IPS-20b (cell line): ENCODE measurements at regions not wholly inside any gene's neighbourhood (a gene's known extent, or its start where the extent isn't known, plus 50 kb on each side); places are given as distances from the start of the nearest gene placed in this dataset.

Source experiments
- H3K27ac ChIP-seq: one replicate; pipeline ENCODE4 v1.5.1; 2013; ENCODE audit warnings: low read length
- H3K27me3 ChIP-seq: 2 replicates; pipeline ENCODE4 v1.6.1; 2013; ENCODE audit warnings: mild to moderate bottlenecking, low read length, inconsistent platforms; ENCODE audit not compliant: insufficient read depth
- H3K36me3 ChIP-seq: 2 replicates; pipeline ENCODE4 v1.6.1; 2013; ENCODE audit warnings: low read depth, mild to moderate bottlenecking, inconsistent platforms, low read length, moderate library complexity; ENCODE audit not compliant: insufficient read depth
- H3K4me1 ChIP-seq: 2 replicates; pipeline ENCODE4 v1.6.1; 2013; ENCODE audit warnings: mild to moderate bottlenecking, control low read depth, inconsistent platforms, low read length, moderate library complexity; ENCODE audit not compliant: insufficient read depth
- H3K4me3 ChIP-seq: 2 replicates; pipeline ENCODE4 v1.5.1; 2013; ENCODE audit warnings: mild to moderate bottlenecking, low read length, inconsistent platforms
- H3K9ac ChIP-seq: 2 replicates; pipeline ENCODE4 v1.6.1; 2013; ENCODE audit warnings: low read depth, mild to moderate bottlenecking, inconsistent platforms, low read length, moderate library complexity
- H3K9me3 ChIP-seq: 2 replicates; pipeline ENCODE4 v1.6.1; 2013; ENCODE audit warnings: mild to moderate bottlenecking, low read depth, low read length, inconsistent platforms; ENCODE audit not compliant: insufficient read depth

- H3K9ac ChIP-seq: no peak overlapping the region
- H3K27ac ChIP-seq: no peak overlapping the region
- no peak overlapping the region for H3K4me3 ChIP-seq
Measured at GRCh38 chr18:60163622-60164021, 209.0 kb downstream of the MC4R start.

GRCh38 chr18:60162388-60162787 lies 210.2 kb downstream of the MC4R start:
- Histone ChIP-seq H3K4me3 (no peak overlapping the region), H3K9me3 (no peaks in the 10 kb centered on the region), H3K4me1 (no peaks in the 10 kb centered on the region), H3K36me3 (no peaks in the 10 kb centered on the region), H3K9ac (no peak overlapping the region), H3K27ac (no peak overlapping the region), H3K27me3 (no peaks in the 10 kb centered on the region)

More at GRCh38 chr18:60163622-60164021, 209.0 kb downstream of the MC4R start:
- no peaks in the 10 kb centered on the region for H3K9me3 ChIP-seq
- H3K36me3 ChIP-seq: no peaks in the 10 kb centered on the region
- no peaks in the 10 kb centered on the region for H3K4me1 ChIP-seq
- H3K27me3 ChIP-seq: no peaks in the 10 kb centered on the region

GRCh38 chr18:60157810-60158209 lies 214.8 kb downstream of the MC4R start:
- H3K9ac ChIP-seq: no peak overlapping the region
- H3K9me3 ChIP-seq: no peaks in the 10 kb centered on the region
- H3K4me3 ChIP-seq: no peak overlapping the region
- no peaks in the 10 kb centered on the region for H3K4me1 ChIP-seq
- H3K36me3 ChIP-seq: no peaks in the 10 kb centered on the region
- H3K27ac ChIP-seq: no peak overlapping the region
- no peaks in the 10 kb centered on the region for H3K27me3 ChIP-seq

- H3K36me3 ChIP-seq: no peaks in the 10 kb centered on the region
Measured at GRCh38 chr18:60153376-60153775, 219.2 kb downstream of the MC4R start.

GRCh38 chr18:60149316-60149715 lies 223.3 kb downstream of the MC4R start:
- H3K9me3 ChIP-seq: no peaks in the 10 kb centered on the region

More at GRCh38 chr18:60153376-60153775, 219.2 kb downstream of the MC4R start:
- Histone ChIP-seq H3K27me3 (no peaks in the 10 kb centered on the region), H3K4me1 (no peaks in the 10 kb centered on the region; the same call in 1 of the 2 replicates), H3K9ac (no peak overlapping the region), H3K9me3 (no peaks in the 10 kb centered on the region), H3K27ac (no peak overlapping the region), H3K4me3 (no peak overlapping the region)

GRCh38 chr18:60147323-60147722 lies 225.3 kb downstream of the MC4R start:
- H3K9me3 ChIP-seq: no peaks in the 10 kb centered on the region
- no peak overlapping the region for H3K27ac ChIP-seq
- no peak overlapping the region for H3K4me3 ChIP-seq
- H3K36me3 ChIP-seq: no peaks in the 10 kb centered on the region
- no peaks in the 10 kb centered on the region for H3K27me3 ChIP-seq
- no peaks in the 10 kb centered on the region; the same call in 1 of the 2 replicates for H3K4me1 ChIP-seq
- no peak overlapping the region for H3K9ac ChIP-seq

More at GRCh38 chr18:60149316-60149715, 223.3 kb downstream of the MC4R start:
- Histone ChIP-seq H3K4me1 (no peaks in the 10 kb centered on the region; the same call in 1 of the 2 replicates), H3K4me3 (no peak overlapping the region), H3K36me3 (no peaks in the 10 kb centered on the region), H3K9ac (no peak overlapping the region), H3K27me3 (no peaks in the 10 kb centered on the region), H3K27ac (no peak overlapping the region)

GRCh38 chr18:60146220-60146960 lies 226.2 kb downstream of the MC4R start:
- Histone ChIP-seq H3K27ac (no peak overlapping the region), H3K36me3 (no peaks in the 10 kb centered on the region), H3K9ac (no peak overlapping the region), H3K4me3 (no peak overlapping the region), H3K9me3 (no peaks in the 10 kb centered on the region), H3K27me3 (no peaks in the 10 kb centered on the region), H3K4me1 (no peaks in the 10 kb centered on the region; the same call in 1 of the 2 replicates)

GRCh38 chr18:60145776-60146175 lies 226.8 kb downstream of the MC4R start:
- Histone ChIP-seq H3K27me3 (no peaks in the 10 kb centered on the region), H3K9me3 (no peaks in the 10 kb centered on the region), H3K9ac (no peak overlapping the region), H3K27ac (no peak overlapping the region), H3K4me3 (no peak overlapping the region), H3K36me3 (no peaks in the 10 kb centered on the region), H3K4me1 (no peaks in the 10 kb centered on the region; the same call in 1 of the 2 replicates)

- H3K27ac ChIP-seq: no peak overlapping the region
- H3K9me3 ChIP-seq: no peaks in the 10 kb centered on the region
Measured at GRCh38 chr18:60134806-60135205, 235.0 kb downstream of the PMAIP1 start.

GRCh38 chr18:60130284-60130683 lies 230.5 kb downstream of the PMAIP1 start:
- Histone ChIP-seq H3K4me1 (no peaks in the 10 kb centered on the region), H3K9ac (no peak overlapping the region), H3K27me3 (no peaks in the 10 kb centered on the region), H3K27ac (no peak overlapping the region), H3K36me3 (no peaks in the 10 kb centered on the region), H3K4me3 (no peak overlapping the region), H3K9me3 (no peaks in the 10 kb centered on the region)

More at GRCh38 chr18:60134806-60135205, 235.0 kb downstream of the PMAIP1 start:
- no peak overlapping the region for H3K9ac ChIP-seq
- H3K27me3 ChIP-seq: no peaks in the 10 kb centered on the region
- no peaks in the 10 kb centered on the region for H3K36me3 ChIP-seq
- H3K4me3 ChIP-seq: no peak overlapping the region
- H3K4me1 ChIP-seq: no peaks in the 10 kb centered on the region

- no peaks in the 10 kb centered on the region for H3K27me3 ChIP-seq
- no peaks in the 10 kb centered on the region for H3K4me1 ChIP-seq
- H3K4me3 ChIP-seq: no peak overlapping the region
- no peak overlapping the region for H3K27ac ChIP-seq
- no peaks in the 10 kb centered on the region for H3K9me3 ChIP-seq
- H3K9ac ChIP-seq: no peak overlapping the region
- H3K36me3 ChIP-seq: no peaks in the 10 kb centered on the region
Measured at GRCh38 chr18:60123031-60123430, 223.2 kb downstream of the PMAIP1 start.

GRCh38 chr18:60122339-60122738 lies 222.5 kb downstream of the PMAIP1 start:
- H3K27me3 ChIP-seq: no peaks in the 10 kb centered on the region
- no peaks in the 10 kb centered on the region for H3K9me3 ChIP-seq
- H3K36me3 ChIP-seq: no peaks in the 10 kb centered on the region
- no peak overlapping the region for H3K4me3 ChIP-seq
- no peak overlapping the region for H3K9ac ChIP-seq
- no peak overlapping the region for H3K27ac ChIP-seq
- no peaks in the 10 kb centered on the region; the same call in 1 of the 2 replicates for H3K4me1 ChIP-seq
